ENCODE measurements at regions not wholly inside any gene's neighbourhood (a gene's known extent, or its start where the extent isn't known, plus 50 kb on each side); places are given as distances from the start of the nearest gene placed in this dataset.

GRCh38 chr13:111898956-111899713, 167.8 kb upstream of the SOX1 start:
- ChIA-PET CTCF (no interaction called here), POLR2A (no interaction called here), SMC1A (ENCODE audit: uncharacterized antibody, unreplicated experiment) (no interaction called here), RAD21 (ENCODE audit: unreplicated experiment) (no interaction called here)
- ATAC-seq = no peak
- intact Hi-C loops (cut with micrococcal nuclease; ENCODE audit: unreplicated experiment) = no loop called here
- Histone ChIP-seq H3K9ac (ENCODE audit: control insufficient read depth, insufficient read depth, low read length) (no peak overlapping the region), H4K20me1 (ENCODE audit: control insufficient read depth, insufficient read depth) (no peaks in the 10 kb centered on the region), H3K36me3 (ENCODE audit: control insufficient read depth in 2 of 2, insufficient read depth in 2 of 2, low read length in 1 of 2) (no peaks in the 10 kb centered on the region), H3K4me1 (ENCODE audit: control insufficient read depth, insufficient read depth, low read length) (no peaks in the 10 kb centered on the region), H3K4me3 (no peak overlapping the region), H3K4me2 (ENCODE audit: control insufficient read depth, insufficient read depth) (no peak overlapping the region), H3K27ac (ENCODE audit: control insufficient read depth, insufficient read depth) (no peak overlapping the region), H2AFZ (ENCODE audit: control insufficient read depth, low read depth, low read length) (no peak overlapping the region), H3K79me2 (ENCODE audit: control insufficient read depth, insufficient read depth, low read length) (no peaks in the 10 kb centered on the region), H3K27me3 (replicated peaks in 1 of 2; ENCODE audit: control insufficient read depth in 2 of 2, insufficient read depth in 2 of 2, low read length in 1 of 2) (no peaks in the 10 kb centered on the region), H3K9me3 (replicated peaks; ENCODE audit: control insufficient read depth, insufficient read depth, low read length) (no peaks in the 10 kb centered on the region; the same call in 2 of the 3 replicates)
- FAIRE-seq = no peak
- no peak for DNase-seq (ENCODE audit: low read depth, low spot score)
- TF ChIP-seq RUNX3 (IDR thresholded peaks at IDR 0.05; ENCODE audit: low read length) = no peak
- no peak for TF ChIP-seq FOXM1 (IDR thresholded peaks at IDR 0.05; ENCODE audit: low read depth, low read length)
- TF ChIP-seq EGR1 (IDR thresholded peaks at IDR 0.05; ENCODE audit: borderline replicate concordance in 1 of 2, low read depth in 2 of 2, low read length in 2 of 2) = no peak
- TF ChIP-seq, protein P1, sequence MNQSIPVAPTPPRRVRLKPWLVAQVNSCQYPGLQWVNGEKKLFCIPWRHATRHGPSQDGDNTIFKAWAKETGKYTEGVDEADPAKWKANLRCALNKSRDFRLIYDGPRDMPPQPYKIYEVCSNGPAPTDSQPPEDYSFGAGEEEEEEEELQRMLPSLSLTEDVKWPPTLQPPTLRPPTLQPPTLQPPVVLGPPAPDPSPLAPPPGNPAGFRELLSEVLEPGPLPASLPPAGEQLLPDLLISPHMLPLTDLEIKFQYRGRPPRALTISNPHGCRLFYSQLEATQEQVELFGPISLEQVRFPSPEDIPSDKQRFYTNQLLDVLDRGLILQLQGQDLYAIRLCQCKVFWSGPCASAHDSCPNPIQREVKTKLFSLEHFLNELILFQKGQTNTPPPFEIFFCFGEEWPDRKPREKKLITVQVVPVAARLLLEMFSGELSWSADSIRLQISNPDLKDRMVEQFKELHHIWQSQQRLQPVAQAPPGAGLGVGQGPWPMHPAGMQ (IDR thresholded peaks at IDR 0.05; ENCODE audit: borderline replicate concordance) = no peak
- TF ChIP-seq, protein P2, sequence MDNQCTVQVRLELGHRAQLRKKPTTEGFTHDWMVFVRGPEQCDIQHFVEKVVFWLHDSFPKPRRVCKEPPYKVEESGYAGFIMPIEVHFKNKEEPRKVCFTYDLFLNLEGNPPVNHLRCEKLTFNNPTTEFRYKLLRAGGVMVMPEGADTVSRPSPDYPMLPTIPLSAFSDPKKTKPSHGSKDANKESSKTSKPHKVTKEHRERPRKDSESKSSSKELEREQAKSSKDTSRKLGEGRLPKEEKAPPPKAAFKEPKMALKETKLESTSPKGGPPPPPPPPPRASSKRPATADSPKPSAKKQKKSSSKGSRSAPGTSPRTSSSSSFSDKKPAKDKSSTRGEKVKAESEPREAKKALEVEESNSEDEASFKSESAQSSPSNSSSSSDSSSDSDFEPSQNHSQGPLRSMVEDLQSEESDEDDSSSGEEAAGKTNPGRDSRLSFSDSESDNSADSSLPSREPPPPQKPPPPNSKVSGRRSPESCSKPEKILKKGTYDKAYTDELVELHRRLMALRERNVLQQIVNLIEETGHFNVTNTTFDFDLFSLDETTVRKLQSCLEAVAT (IDR thresholded peaks at IDR 0.05) = no peak
- TF ChIP-seq CTCF (IDR thresholded peaks at IDR 0.05 in 2 of 3, conservative IDR thresholded peaks at IDR 0.05 in 1 of 3; ENCODE audit: control insufficient read depth in 2 of 3, extremely low read depth in 1 of 3, insufficient read depth in 1 of 3, low read depth in 3 of 3, low read length in 3 of 3) = no peak
- TF ChIP-seq ZNF217 (IDR thresholded peaks at IDR 0.05) = no peak
- TF ChIP-seq CEBPB (IDR thresholded peaks at IDR 0.05; ENCODE audit: borderline replicate concordance in 1 of 2, low read depth in 2 of 2, low read length in 2 of 2) = no peak
- no peak for TF ChIP-seq MEF2A (IDR thresholded peaks at IDR 0.05; ENCODE audit: insufficient read depth, low read depth, low read length)
- TF ChIP-seq NFYB (IDR thresholded peaks at IDR 0.05; ENCODE audit: insufficient read depth, low read depth, low read length) = no peak
- TF ChIP-seq RCOR1 (conservative IDR thresholded peaks at IDR 0.05; ENCODE audit: low read depth, low read length) = no peak
- TF ChIP-seq ZNF274 (IDR thresholded peaks at IDR 0.05; ENCODE audit: insufficient read depth, insufficient read length) = no peak
- TF ChIP-seq PKNOX1 (IDR thresholded peaks at IDR 0.05) = no peak
- no peak for TF ChIP-seq SIN3A (IDR thresholded peaks at IDR 0.05; ENCODE audit: low read depth, low read length)
- 65% methylated on average over 23 of the region's 35 CpGs for WGBS (ENCODE audit: insufficient coverage, insufficient replicate concordance, low lambda C conversion rate, missing lambda C conversion rate)
- no TSS peak for BruUV-seq (replicated peaks)
- in situ Hi-C loops (cut with MboI) = no loop called here

Data from GM12878 (cell line).